SU-DHL-6 (cell line): ENCODE measurements at regions not wholly inside any gene's neighbourhood (a gene's known extent, or its start where the extent isn't known, plus 50 kb on each side); places are given as distances from the start of the nearest gene placed in this dataset.

ENCODE experiments used
- H2AFZ ChIP-seq: fragments of 200-600 bp; sonication (generic); 2 replicates; pipeline ENCODE4 v1.6.1; 2014; ENCODE audit warnings: low read depth, mild to moderate bottlenecking, moderate library complexity, mixed read lengths, antibody characterized with exemption, low read length; ENCODE audit not compliant: severe bottlenecking
- H3F3A ChIP-seq: fragments of 200-600 bp; shearing (Covaris generic); 2 replicates; pipeline ENCODE4 v1.6.0; 2016; ENCODE audit warnings: antibody characterized with exemption, mild to moderate bottlenecking; ENCODE audit not compliant: insufficient read depth
- H3K27ac ChIP-seq: fragments of 200-600 bp; sonication (generic); 2 replicates; pipeline ENCODE4 v1.5.1; 2016; ENCODE audit warnings: low read depth, mild to moderate bottlenecking, low read length, moderate library complexity, mixed read lengths
- H3K27me3 ChIP-seq: fragments of 200-600 bp; sonication (generic), shearing (Covaris generic); 2 replicates; pipeline ENCODE4 v1.6.0; 2014; ENCODE audit warnings: mild to moderate bottlenecking, low read length
- H3K36me3 ChIP-seq: fragments of 200-600 bp; sonication (generic); 2 replicates; pipeline ENCODE4 v1.6.1; 2014; ENCODE audit warnings: mild to moderate bottlenecking, low read length, mixed read lengths
- H3K4me2 ChIP-seq: fragments of 300-600, 200-600 bp; shearing (Covaris generic), sonication (generic); 2 replicates; pipeline ENCODE4 v1.6.0; 2014; ENCODE audit warnings: low read length, low read depth, mild to moderate bottlenecking; ENCODE audit not compliant: poor library complexity, severe bottlenecking
- H3K4me3 ChIP-seq: fragments of 200-600 bp; sonication (generic); 2 replicates; pipeline ENCODE4 v1.5.1; 2014; ENCODE audit warnings: antibody characterized with exemption, low read length, mild to moderate bottlenecking, mixed read lengths; ENCODE audit not compliant: insufficient read depth, poor library complexity, severe bottlenecking
- H3K79me2 ChIP-seq: fragments of 200-600 bp; sonication (generic); 2 replicates; pipeline ENCODE4 v1.6.1; 2014; ENCODE audit warnings: mild to moderate bottlenecking, low read length, moderate library complexity; ENCODE audit not compliant: insufficient read depth
- H3K9ac ChIP-seq: fragments of 200-600 bp; sonication (generic); 2 replicates; pipeline ENCODE4 v1.7.0; 2014; ENCODE audit warnings: mild to moderate bottlenecking, low read length
- H3K9me2 ChIP-seq: fragments of 200-600 bp; sonication (generic); replicated peaks from 2 replicates; pipeline ENCODE4 v1.6.1; 2014; ENCODE audit warnings: low read length; ENCODE audit not compliant: insufficient read depth
- H3K9me3 ChIP-seq: fragments of 200-600 bp; sonication (generic); 2 replicates; pipeline ENCODE4 v1.6.1; 2014; ENCODE audit warnings: low read length, mixed read lengths; ENCODE audit not compliant: insufficient read depth
- H4K20me1 ChIP-seq: fragments of 200-600 bp; sonication (generic); 2 replicates; pipeline ENCODE4 v1.6.1; 2014; ENCODE audit warnings: low read depth, mild to moderate bottlenecking, antibody characterized with exemption, low read length, moderate library complexity, mixed read lengths
- CTCF ChIP-seq: fragments of 200-600 bp; sonication (generic); IDR thresholded peaks from one replicate; pipeline ENCODE4 v1.5.1; 2017; ENCODE audit warnings: antibody characterized with exemption, mild to moderate bottlenecking, low read length, moderate library complexity; ENCODE audit not compliant: insufficient read depth, poor library complexity, severe bottlenecking
- EZH2phosphoT487 ChIP-seq: fragments of 200-600 bp; sonication (generic), shearing (Covaris generic); conservative IDR thresholded peaks from 2 replicates; pipeline ENCODE4 v1.6.1; 2018; ENCODE audit warnings: mild to moderate bottlenecking, antibody characterized with exemption, low read length, moderate library complexity, mixed read lengths

GRCh38 chr11:59271811-59272327 lies 59.1 kb upstream of the MPEG1 start:
- Histone ChIP-seq H3K36me3 (peaks cover 26% of the 10 kb centered on the region), H4K20me1 (no peaks in the 10 kb centered on the region), H3K79me2 (peaks cover 25% of the 10 kb centered on the region), H3K9ac (peak overlapping the region; percentile 71), H2AFZ (no peak overlapping the region), H3K9me3 (no peaks in the 10 kb centered on the region), H3K27me3 (no peaks in the 10 kb centered on the region), H3K4me3 (peak overlapping the region; percentile 24), H3K27ac (peak overlapping the region; percentile 99), H3F3A (peaks cover 62% of the 10 kb centered on the region), H3K9me2 (no peaks in the 10 kb centered on the region), H3K4me2 (peak overlapping the region; percentile 69)
- TF ChIP-seq EZH2phosphoT487 (no peak), CTCF (no peak)

- Histone ChIP-seq H3K4me3 (peak overlapping the region; percentile 24), H3K4me2 (peak overlapping the region; percentile 69), H4K20me1 (no peaks in the 10 kb centered on the region), H3F3A (peaks cover 66% of the 10 kb centered on the region), H3K27ac (peak overlapping the region; percentile 99), H3K27me3 (no peaks in the 10 kb centered on the region), H2AFZ (no peak overlapping the region), H3K36me3 (peaks cover 26% of the 10 kb centered on the region), H3K79me2 (peaks cover 25% of the 10 kb centered on the region), H3K9me3 (no peaks in the 10 kb centered on the region), H3K9ac (peak overlapping the region; percentile 71), H3K9me2 (no peaks in the 10 kb centered on the region)
- TF ChIP-seq CTCF, result no peak
- TF ChIP-seq EZH2phosphoT487, result no peak
These were observed 58.6 kb upstream of the MPEG1 start for GRCh38 chr11:59271247-59271755.

GRCh38 chr11:59267736-59268475 lies 55.2 kb upstream of the MPEG1 start:
- Histone ChIP-seq H3K4me2 (peak overlapping the region; percentile 50), H2AFZ (no peak overlapping the region)

More at GRCh38 chr11:59267736-59268475, 55.2 kb upstream of the MPEG1 start:
- H3K36me3 ChIP-seq, result peaks cover 26% of the 10 kb centered on the region
- no peaks in the 10 kb centered on the region for H3K27me3 ChIP-seq
- no peaks in the 10 kb centered on the region for H3K9me2 ChIP-seq
- TF ChIP-seq CTCF (no peak), EZH2phosphoT487 (no peak)
- H4K20me1 ChIP-seq, result no peaks in the 10 kb centered on the region
- H3K27ac ChIP-seq, result peak overlapping the region; percentile 99
- no peaks in the 10 kb centered on the region for H3K9me3 ChIP-seq
- H3K4me3 ChIP-seq, result peak overlapping the region; percentile 13
- peaks cover 60% of the 10 kb centered on the region for H3F3A ChIP-seq
- H3K9ac ChIP-seq, result peak overlapping the region; percentile 58
- peaks cover 6% of the 10 kb centered on the region for H3K79me2 ChIP-seq
